GM23338 (cell line): ENCODE measurements at regions not wholly inside any gene's neighbourhood (a gene's known extent, or its start where the extent isn't known, plus 50 kb on each side); places are given as distances from the start of the nearest gene placed in this dataset.

ENCODE experiments used
- ATAC-seq: fragments of 200-7000 bp; cut with Tn5 transposase; 3 replicates; pipeline ENCODE4 v1.9.1; 2020
- DNase-seq: peaks from one replicate; pipeline ENCODE4 v3.0.0-alpha.2; 2015; ENCODE audit warnings: low spot score
- H2AFZ ChIP-seq: fragments of 200-600 bp; sonication (generic); 2 replicates; pipeline ENCODE4 v1.8.0; 2016; ENCODE audit warnings: antibody characterized with exemption, mild to moderate bottlenecking, moderate library complexity
- H3F3A ChIP-seq: fragments of 200-600 bp; sonication (generic); replicated peaks from 2 replicates; pipeline ENCODE4 v1.8.0; 2017; ENCODE audit warnings: antibody characterized with exemption, mixed run types, low read depth
- H3K27ac ChIP-seq: fragments of 200-600 bp; sonication (generic); 2 replicates; pipeline ENCODE4 v1.6.1; 2016; ENCODE audit warnings: low read depth
- H3K27me3 ChIP-seq: fragments of 200-600 bp; sonication (generic); 2 replicates; pipeline ENCODE4 v1.8.0; 2016; ENCODE audit warnings: mild to moderate bottlenecking, mixed run types, moderate library complexity; ENCODE audit not compliant: insufficient read depth
- H3K36me3 ChIP-seq: fragments of 200-600 bp; sonication (generic); 2 replicates; pipeline ENCODE4 v1.8.0; 2016; ENCODE audit warnings: mild to moderate bottlenecking; ENCODE audit not compliant: insufficient read depth
- H3K4me1 ChIP-seq: fragments of 200-600 bp; sonication (generic); 2 replicates; pipeline ENCODE4 v1.8.0; 2016; ENCODE audit warnings: mild to moderate bottlenecking, moderate library complexity; ENCODE audit not compliant: insufficient read depth
- H3K4me2 ChIP-seq: fragments of 200-600 bp; sonication (generic); 2 replicates; pipeline ENCODE4 v1.7.1; 2017; ENCODE audit warnings: mixed run types
- H3K4me3 ChIP-seq: fragments of 200-600 bp; sonication (generic); 2 replicates; pipeline ENCODE4 v1.6.1; 2016; ENCODE audit warnings: mixed run types
- H3K79me2 ChIP-seq: fragments of 200-600 bp; sonication (generic); replicated peaks from 2 replicates; pipeline ENCODE4 v1.8.0; 2017; ENCODE audit warnings: mild to moderate bottlenecking; ENCODE audit not compliant: insufficient read depth
- H3K9me2 ChIP-seq: fragments of 200-600 bp; sonication (generic); 2 replicates; pipeline ENCODE4 v1.8.0; 2017; ENCODE audit not compliant: insufficient read depth
- H4K20me1 ChIP-seq: fragments of 200-600 bp; sonication (generic); replicated peaks from 2 replicates; pipeline ENCODE4 v1.8.0; 2017; ENCODE audit warnings: mild to moderate bottlenecking; ENCODE audit not compliant: insufficient read depth
- H3K27ac Mint-ChIP-seq: 2 replicates; pipeline ENCODE4 v1.8.0; 2020; ENCODE audit warnings: inconsistent platforms, mild to moderate bottlenecking, moderate library complexity, mixed read lengths
- H3K27me3 Mint-ChIP-seq: 3 replicates; pipeline ENCODE4 v1.8.0; 2022; ENCODE audit warnings: low read depth, mild to moderate bottlenecking, moderate library complexity, mixed read lengths, inconsistent platforms; ENCODE audit not compliant: insufficient read depth, poor library complexity
- H3K36me3 Mint-ChIP-seq: 3 replicates; pipeline ENCODE4 v1.8.0; 2021; ENCODE audit warnings: low read depth, mild to moderate bottlenecking, inconsistent platforms, moderate library complexity, mixed read lengths
- H3K4me1 Mint-ChIP-seq: 3 replicates; pipeline ENCODE4 v1.8.0; 2020; ENCODE audit warnings: mild to moderate bottlenecking, inconsistent platforms, mixed read lengths
- H3K4me3 Mint-ChIP-seq: 3 replicates; pipeline ENCODE4 v1.8.0; 2021; ENCODE audit warnings: moderate library complexity, mild to moderate bottlenecking, inconsistent platforms, mixed read lengths
- H3K9me3 Mint-ChIP-seq: 3 replicates; pipeline ENCODE4 v1.8.0; 2020; ENCODE audit warnings: moderate library complexity, mild to moderate bottlenecking, inconsistent platforms, mixed read lengths
- CREB1 ChIP-seq: fragments of 250-450 bp; sonication (Bioruptor Pico); IDR thresholded peaks from 2 replicates; pipeline ENCODE4 v1.5.0; 2020; ENCODE audit warnings: low read depth, mild to moderate bottlenecking, moderate library complexity
- CTCF ChIP-seq, 2 experiments: fragments of 200-600 bp in 1 of 2; sonication (generic) in 1 of 2; conservative IDR thresholded peaks; 2 replicates each; pipeline versions ENCODE4 v1.5.1 to v1.6.1; 2016 to 2017; ENCODE audit warnings: antibody characterized with exemption in 2 of 2, low read depth in 2 of 2, mild to moderate bottlenecking in 2 of 2, moderate library complexity in 1 of 2
- ETS1 ChIP-seq: IDR thresholded peaks from 2 replicates; pipeline ENCODE4 v1.6.1; 2016; ENCODE audit warnings: antibody characterized with exemption
- EZH2 ChIP-seq: fragments of 200-600 bp; sonication (generic); IDR thresholded peaks from one replicate; pipeline ENCODE4 v1.8.0; 2017; ENCODE audit warnings: antibody characterized with exemption, mild to moderate bottlenecking, low read depth; ENCODE audit not compliant: unreplicated experiment
- EZH2phosphoT487 ChIP-seq: fragments of 200-600 bp; sonication (generic); IDR thresholded peaks from one replicate; pipeline ENCODE4 v1.8.1; 2018; ENCODE audit warnings: antibody characterized with exemption; ENCODE audit not compliant: unreplicated experiment
- JUNB ChIP-seq: IDR thresholded peaks from one replicate; pipeline ENCODE4 v1.6.1; 2016; ENCODE audit warnings: antibody characterized with exemption; ENCODE audit not compliant: unreplicated experiment
- NANOG ChIP-seq: IDR thresholded peaks from 2 replicates; pipeline ENCODE4 v1.6.1; 2016; ENCODE audit warnings: antibody characterized with exemption, borderline replicate concordance
- POLR2AphosphoS5 ChIP-seq: IDR thresholded peaks from 2 replicates; pipeline ENCODE4 v1.6.1; 2016; ENCODE audit warnings: antibody characterized with exemption, low read depth
- REST ChIP-seq: IDR thresholded peaks from one replicate; pipeline ENCODE4 v1.6.1; 2018; ENCODE audit warnings: antibody characterized with exemption; ENCODE audit not compliant: unreplicated experiment
- STAT1 ChIP-seq: IDR thresholded peaks from one replicate; pipeline ENCODE4 v1.6.1; 2016; ENCODE audit warnings: antibody characterized with exemption; ENCODE audit not compliant: unreplicated experiment
- ZNF114 ChIP-seq: fragments of 250-450 bp; sonication (Bioruptor Pico); IDR thresholded peaks from 2 replicates; pipeline ENCODE4 v1.5.0; 2020; ENCODE audit warnings: mild to moderate bottlenecking, moderate library complexity
- ZNF331 ChIP-seq: fragments of 250-450 bp; sonication (Bioruptor Pico); IDR thresholded peaks from 2 replicates; pipeline ENCODE4 v1.5.0; 2020; ENCODE audit warnings: low read depth, mild to moderate bottlenecking, moderate library complexity
- ZNF462 ChIP-seq: fragments of 250-450 bp; sonication (Bioruptor Pico); IDR thresholded peaks from 2 replicates; pipeline ENCODE4 v1.5.0; 2020; ENCODE audit warnings: mild to moderate bottlenecking, moderate library complexity

- no peak overlapping the region for H2AFZ ChIP-seq
- no peak overlapping the region for H3K4me2 ChIP-seq
- Mint-ChIP-seq H3K9me3 (no peaks in the 10 kb centered on the region; the same call in 1 of the 3 replicates), H3K27me3 (no peaks in the 10 kb centered on the region), H3K36me3 (peaks cover 2% of the 10 kb centered on the region; the same call in 1 of the 3 replicates), H3K4me3 (no peak overlapping the region), H3K4me1 (peaks cover 1% of the 10 kb centered on the region; the same call in 1 of the 3 replicates), H3K27ac (no peak overlapping the region)
- H3K36me3 ChIP-seq = no peaks in the 10 kb centered on the region
- DNase-seq (no peak), ATAC-seq (no peak)
- no peaks in the 10 kb centered on the region for H3K27me3 ChIP-seq
- no peak overlapping the region for H3K4me3 ChIP-seq
- H4K20me1 ChIP-seq = no peaks in the 10 kb centered on the region
- no peaks in the 10 kb centered on the region for H3K4me1 ChIP-seq
- no peaks in the 10 kb centered on the region for H3K79me2 ChIP-seq
- no peak for TF ChIP-seq STAT1
- TF ChIP-seq REST = no peak
- no peak for TF ChIP-seq CTCF (conservative IDR thresholded peaks at IDR 0.05; ENCODE audit: low read depth in 2 of 2)
- TF ChIP-seq ETS1 = no peak
- TF ChIP-seq EZH2phosphoT487 = no peak
- no peak for TF ChIP-seq EZH2
- no peak for TF ChIP-seq ZNF114 (CRISPR knock-in tag)
- TF ChIP-seq ZNF462 (CRISPR knock-in tag) = no peak
- no peak for TF ChIP-seq JUNB
- TF ChIP-seq ZNF331 (CRISPR knock-in tag) = no peak
- no peak for TF ChIP-seq CREB1 (CRISPR knock-in tag)
- TF ChIP-seq POLR2AphosphoS5 = no peak
- TF ChIP-seq NANOG = no peak
- H3F3A ChIP-seq = no peaks in the 10 kb centered on the region
- H3K9me2 ChIP-seq = no peaks in the 10 kb centered on the region; the same call in 1 of the 2 replicates
- no peak overlapping the region for H3K27ac ChIP-seq
Measured at GRCh38 chr10:44036425-44036824, 348.5 kb downstream of the CXCL12 start.
